ENCODE measurements at regions not wholly inside any gene's neighbourhood (a gene's known extent, or its start where the extent isn't known, plus 50 kb on each side); places are given as distances from the start of the nearest gene placed in this dataset.

DNA sequence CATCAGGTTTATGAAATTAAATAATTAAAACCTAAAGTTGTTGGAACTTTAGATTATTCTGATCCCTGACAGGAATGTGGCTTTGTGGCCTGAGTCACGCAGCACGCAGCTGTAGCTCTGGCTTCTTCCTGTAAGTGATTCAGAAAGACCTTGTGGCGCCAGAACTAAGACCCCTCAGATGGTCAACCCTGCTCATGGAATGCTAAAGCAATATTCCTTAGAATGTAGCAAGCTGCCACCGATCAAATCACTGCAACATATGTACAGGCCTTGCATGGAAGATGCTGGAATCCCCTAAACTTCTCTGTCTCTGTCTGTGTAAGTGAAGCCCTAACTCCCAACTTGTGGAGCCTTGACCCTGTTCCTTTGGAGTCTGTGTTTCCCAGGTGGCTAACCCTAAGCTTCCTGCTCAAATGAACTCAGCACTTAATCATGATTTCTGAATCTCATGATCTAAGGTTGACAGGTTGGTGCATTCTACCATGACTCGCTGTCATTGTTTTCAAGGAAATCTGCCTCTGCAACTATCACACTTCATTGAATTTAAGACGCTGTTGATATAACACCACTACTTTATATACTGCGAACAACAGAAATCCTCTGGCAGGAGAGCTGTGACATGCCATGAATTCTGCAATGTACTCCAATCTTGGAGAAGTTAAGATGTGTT, 111.2 kb upstream of the CST7 start:
- Mint-ChIP-seq H3K4me1 (no peaks in the 10 kb centered on the region), H3K27ac (no peak overlapping the region), H3K36me3 (no peaks in the 10 kb centered on the region), H3K9me3 (no peaks in the 10 kb centered on the region), H3K4me3 (no peak overlapping the region), H3K27me3 (ENCODE audit: insufficient read depth, low read depth) (peaks cover 3% of the 10 kb centered on the region)
- Histone ChIP-seq H3K27me3 (no peaks in the 10 kb centered on the region), H3K4me2 (peak overlapping the region; percentile 34), H4K20me1 (ENCODE audit: low read depth) (no peaks in the 10 kb centered on the region), H3K27ac (peak overlapping the region; percentile 44), H2AFZ (replicated peaks) (no peak overlapping the region), H3K9ac (no peak overlapping the region), H3K79me2 (ENCODE audit: low read depth) (no peaks in the 10 kb centered on the region), H3K4me3 (no peak overlapping the region), H3K4me1 (peaks cover 16% of the 10 kb centered on the region), H3F3A (ENCODE audit: low read depth) (peaks cover 11% of the 10 kb centered on the region), H3K9me3 (ENCODE audit: low read depth) (no peaks in the 10 kb centered on the region), H3K36me3 (no peaks in the 10 kb centered on the region)
- DNase-seq (ENCODE audit: low spot score) = no peak
- TF ChIP-seq, protein P1, sequence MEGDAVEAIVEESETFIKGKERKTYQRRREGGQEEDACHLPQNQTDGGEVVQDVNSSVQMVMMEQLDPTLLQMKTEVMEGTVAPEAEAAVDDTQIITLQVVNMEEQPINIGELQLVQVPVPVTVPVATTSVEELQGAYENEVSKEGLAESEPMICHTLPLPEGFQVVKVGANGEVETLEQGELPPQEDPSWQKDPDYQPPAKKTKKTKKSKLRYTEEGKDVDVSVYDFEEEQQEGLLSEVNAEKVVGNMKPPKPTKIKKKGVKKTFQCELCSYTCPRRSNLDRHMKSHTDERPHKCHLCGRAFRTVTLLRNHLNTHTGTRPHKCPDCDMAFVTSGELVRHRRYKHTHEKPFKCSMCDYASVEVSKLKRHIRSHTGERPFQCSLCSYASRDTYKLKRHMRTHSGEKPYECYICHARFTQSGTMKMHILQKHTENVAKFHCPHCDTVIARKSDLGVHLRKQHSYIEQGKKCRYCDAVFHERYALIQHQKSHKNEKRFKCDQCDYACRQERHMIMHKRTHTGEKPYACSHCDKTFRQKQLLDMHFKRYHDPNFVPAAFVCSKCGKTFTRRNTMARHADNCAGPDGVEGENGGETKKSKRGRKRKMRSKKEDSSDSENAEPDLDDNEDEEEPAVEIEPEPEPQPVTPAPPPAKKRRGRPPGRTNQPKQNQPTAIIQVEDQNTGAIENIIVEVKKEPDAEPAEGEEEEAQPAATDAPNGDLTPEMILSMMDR (IDR thresholded peaks at IDR 0.05) = no peak
- TF ChIP-seq EZH2 (IDR thresholded peaks at IDR 0.05) (no peak), EZH2phosphoT487 (IDR thresholded peaks at IDR 0.05) (no peak)

DNA sequence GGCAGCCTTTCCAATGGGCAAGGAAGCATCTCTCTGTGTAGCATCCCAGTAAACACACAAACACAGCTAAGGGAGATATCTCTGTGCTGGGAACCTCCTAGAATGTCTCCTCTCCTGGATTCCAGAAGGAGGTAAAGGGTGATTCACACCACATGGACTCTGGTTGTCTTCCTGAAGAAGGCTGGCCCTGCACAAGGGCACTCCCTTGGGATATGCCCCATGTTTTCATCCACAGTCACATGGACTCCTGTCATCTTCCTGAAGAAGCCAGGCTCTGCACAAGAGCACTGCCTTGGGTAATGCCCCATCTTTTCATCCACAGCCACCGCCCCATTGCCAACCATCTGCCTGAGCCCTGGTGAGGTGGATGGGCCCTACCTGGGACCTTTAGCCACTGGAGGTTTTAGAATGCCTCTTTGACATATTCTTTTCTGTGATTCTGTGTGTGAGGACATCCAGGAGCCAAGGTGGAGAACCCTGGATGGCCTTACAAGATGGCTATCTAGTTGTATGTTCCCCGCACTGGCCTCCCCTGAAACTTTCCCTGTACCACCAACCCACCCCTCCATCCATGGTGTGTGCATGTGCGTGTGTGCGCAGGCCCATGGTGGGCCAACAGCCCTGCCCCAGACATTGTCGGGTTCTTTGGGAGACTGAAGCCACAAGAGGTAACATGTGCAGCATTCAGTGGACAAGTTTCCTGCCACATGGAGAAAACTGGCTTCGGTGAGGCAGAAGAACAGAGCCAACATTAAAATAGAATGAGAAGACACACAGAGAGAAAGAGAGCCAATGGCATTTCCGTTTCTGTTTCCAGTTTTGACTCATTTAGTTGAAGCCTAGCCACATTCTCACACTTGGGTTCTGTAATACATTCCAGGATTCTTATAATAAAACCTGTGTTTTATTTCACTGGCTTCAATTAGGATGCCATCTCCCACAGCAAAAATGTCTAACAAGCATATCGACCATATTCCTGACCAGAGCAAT, 110.2 kb upstream of the CST7 start:
- H3K27ac ChIP-seq = no peak overlapping the region
- H3K4me2 ChIP-seq = no peak overlapping the region
- no peak overlapping the region for H3K4me3 ChIP-seq
- Mint-ChIP-seq H3K27ac (no peak overlapping the region), H3K36me3 (no peaks in the 10 kb centered on the region), H3K27me3 (ENCODE audit: insufficient read depth, low read depth) (peaks cover 3% of the 10 kb centered on the region), H3K4me3 (no peak overlapping the region), H3K9me3 (no peaks in the 10 kb centered on the region), H3K4me1 (no peaks in the 10 kb centered on the region)
- no peaks in the 10 kb centered on the region for H3K36me3 ChIP-seq
- H2AFZ ChIP-seq (replicated peaks) = no peak overlapping the region
- DNase-seq (ENCODE audit: low spot score) = no peak
- H3F3A ChIP-seq (ENCODE audit: low read depth) = peaks cover 11% of the 10 kb centered on the region
- no peaks in the 10 kb centered on the region for H3K27me3 ChIP-seq
- H3K79me2 ChIP-seq (ENCODE audit: low read depth) = no peaks in the 10 kb centered on the region
- no peaks in the 10 kb centered on the region for H4K20me1 ChIP-seq (ENCODE audit: low read depth)
- TF ChIP-seq, protein P1 (IDR thresholded peaks at IDR 0.05) = no peak
- TF ChIP-seq EZH2phosphoT487 (IDR thresholded peaks at IDR 0.05) (no peak), EZH2 (IDR thresholded peaks at IDR 0.05) (no peak)
- no peaks in the 10 kb centered on the region for H3K9me3 ChIP-seq (ENCODE audit: low read depth)
- H3K4me1 ChIP-seq = peaks cover 16% of the 10 kb centered on the region
- no peak overlapping the region for H3K9ac ChIP-seq

DNA sequence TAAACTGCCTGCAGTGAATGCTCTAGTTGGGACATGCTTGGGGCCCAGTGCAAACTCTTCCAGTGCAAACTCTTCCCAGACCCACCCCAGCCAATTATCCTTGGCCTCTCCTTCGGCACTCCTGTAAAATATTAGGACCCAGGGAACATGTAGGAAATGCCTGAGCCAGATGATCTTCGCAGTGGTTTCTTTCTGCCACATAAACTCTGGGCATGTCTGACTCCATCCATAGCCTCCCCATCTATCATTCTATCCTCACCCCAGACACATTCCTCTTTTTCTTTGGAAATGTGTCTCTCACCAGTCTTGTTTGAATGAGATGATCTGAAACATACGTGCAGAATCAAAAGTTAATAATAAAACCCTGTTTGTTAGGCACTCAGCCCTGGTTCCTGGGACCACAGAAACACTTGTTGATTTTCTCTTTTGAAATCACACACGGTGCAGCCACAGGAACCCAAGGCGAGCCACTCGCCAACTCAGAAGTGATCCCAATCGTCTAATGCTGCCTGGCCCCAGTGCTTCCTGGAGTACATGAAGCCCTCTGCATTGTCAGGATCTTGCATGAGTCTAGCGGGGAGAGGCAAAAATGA, 108.9 kb upstream of the CST7 start:
- Histone ChIP-seq H3K9ac (no peak overlapping the region), H3K79me2 (ENCODE audit: low read depth) (no peaks in the 10 kb centered on the region), H2AFZ (replicated peaks) (no peak overlapping the region), H3K9me3 (ENCODE audit: low read depth) (no peaks in the 10 kb centered on the region), H3K27ac (no peak overlapping the region), H3F3A (ENCODE audit: low read depth) (peaks cover 11% of the 10 kb centered on the region), H3K36me3 (no peaks in the 10 kb centered on the region), H3K4me1 (peaks cover 16% of the 10 kb centered on the region), H3K27me3 (no peaks in the 10 kb centered on the region), H3K4me3 (no peak overlapping the region), H4K20me1 (ENCODE audit: low read depth) (no peaks in the 10 kb centered on the region), H3K4me2 (no peak overlapping the region)
- no peak for DNase-seq (ENCODE audit: low spot score)
- TF ChIP-seq EZH2 (IDR thresholded peaks at IDR 0.05) = no peak
- TF ChIP-seq, protein P1 (IDR thresholded peaks at IDR 0.05) = no peak
- TF ChIP-seq EZH2phosphoT487 (IDR thresholded peaks at IDR 0.05) = no peak
- Mint-ChIP-seq H3K27ac (no peak overlapping the region), H3K27me3 (ENCODE audit: insufficient read depth, low read depth) (peaks cover 2% of the 10 kb centered on the region), H3K36me3 (no peaks in the 10 kb centered on the region), H3K4me3 (no peak overlapping the region), H3K9me3 (no peaks in the 10 kb centered on the region), H3K4me1 (no peaks in the 10 kb centered on the region)

Data from neural progenitor cell (in vitro differentiated cells).